ENCODE measurements at regions not wholly inside any gene's neighbourhood (a gene's known extent, or its start where the extent isn't known, plus 50 kb on each side); places are given as distances from the start of the nearest gene placed in this dataset.
"Not testable (repeated sequence)": the region's sequence is repeated elsewhere in the genome, so short reads cannot be mapped to it uniquely, and the experiment has no call there.

GRCh38 chr4:156538651-156539257, 432.8 kb downstream of the PDGFC start:
- no peak for DNase-seq

GRCh38 chr4:156538210-156538609, 433.4 kb downstream of the PDGFC start:
- DNase-seq = no peak

- DNase-seq = no peak
These were observed 434.3 kb downstream of the PDGFC start for GRCh38 chr4:156537286-156537685.

GRCh38 chr4:156536661-156537060, 434.9 kb downstream of the PDGFC start:
- DNase-seq = no peak

GRCh38 chr4:156534205-156534604, 437.4 kb downstream of the PDGFC start:
- DNase-seq = no peak

GRCh38 chr4:156528216-156528615, 443.4 kb downstream of the PDGFC start:
- DNase-seq = no peak

- no peak for DNase-seq
These were observed 444.2 kb downstream of the PDGFC start for GRCh38 chr4:156527237-156527993.

GRCh38 chr4:156523991-156524390, 447.6 kb downstream of the PDGFC start:
- DNase-seq = no peak

- DNase-seq = no peak
These were observed 448.1 kb downstream of the PDGFC start for GRCh38 chr4:156523492-156523891.

- no peak for DNase-seq
These were observed 450.0 kb downstream of the PDGFC start for GRCh38 chr4:156521631-156522030.

GRCh38 chr4:156517956-156518355, 453.6 kb downstream of the PDGFC start:
- no peak for DNase-seq

- DNase-seq = no peak
These were observed 454.1 kb downstream of the PDGFC start for GRCh38 chr4:156517546-156517945.

GRCh38 chr4:156516698-156517097, 454.9 kb downstream of the PDGFC start:
- no peak for DNase-seq

GRCh38 chr4:156515295-156515694, 456.3 kb downstream of the PDGFC start:
- no peak for DNase-seq

GRCh38 chr4:156512622-156513021, 459.0 kb downstream of the PDGFC start:
- peak; percentile 14 for DNase-seq

- DNase-seq = not testable (repeated sequence)
These were observed 461.7 kb downstream of the PDGFC start for GRCh38 chr4:156509921-156510320.

GRCh38 chr4:156505341-156505955, 466.2 kb downstream of the PDGFC start:
- no peak for DNase-seq

- DNase-seq = peak; percentile 35
These were observed 468.5 kb downstream of the PDGFC start for GRCh38 chr4:156503119-156503518.

- DNase-seq = no peak
These were observed 469.6 kb downstream of the PDGFC start for GRCh38 chr4:156501962-156502361.

- no peak for DNase-seq
These were observed 471.9 kb downstream of the PDGFC start for GRCh38 chr4:156499684-156500083.

GRCh38 chr4:156497486-156497885, 474.1 kb downstream of the PDGFC start:
- no peak for DNase-seq

GRCh38 chr4:156496797-156497196, 474.8 kb downstream of the PDGFC start:
- DNase-seq = no peak

GRCh38 chr4:156495836-156496235, 475.8 kb downstream of the PDGFC start:
- DNase-seq = no peak

- DNase-seq = no peak
These were observed 476.5 kb downstream of the PDGFC start for GRCh38 chr4:156495091-156495490.

Measured in DMS53 (cell line).